ENCODE measurements at regions not wholly inside any gene's neighbourhood (a gene's known extent, or its start where the extent isn't known, plus 50 kb on each side); places are given as distances from the start of the nearest gene placed in this dataset.

- CTCF ChIA-PET (ENCODE audit: partially characterized antibody), result no interaction called here
- H3K18ac ChIP-seq (ENCODE audit: extremely low read depth, low read length), result no peak overlapping the region
- H3K23ac ChIP-seq (ENCODE audit: insufficient read length), result no peak overlapping the region
- H3K9me3 ChIP-seq (ENCODE audit: insufficient read depth in 2 of 2, low read depth in 1 of 2, low read length in 1 of 2), result no peaks in the 10 kb centered on the region
- no peak overlapping the region for H3K4me3 ChIP-seq (ENCODE audit: extremely low read depth in 1 of 4, insufficient read depth in 2 of 4, low read depth in 3 of 4, low read length in 4 of 4)
- H3K14ac ChIP-seq (ENCODE audit: insufficient read length), result no peak overlapping the region
- H3K9ac ChIP-seq (replicated peaks in 1 of 4; ENCODE audit: extremely low read depth in 1 of 4, low read depth in 3 of 4, low read length in 3 of 4), result no peak overlapping the region
- H3K23me2 ChIP-seq (ENCODE audit: low read depth, low read length), result no peaks in the 10 kb centered on the region
- no peak for FAIRE-seq
- H2BK5ac ChIP-seq (ENCODE audit: low read depth, low read length), result no peak overlapping the region
- no peaks in the 10 kb centered on the region for H3K27me3 ChIP-seq (replicated peaks in 1 of 4; ENCODE audit: control insufficient read depth in 3 of 4, extremely low read depth in 1 of 4, insufficient read depth in 3 of 4, low read length in 3 of 4)
- no peak overlapping the region for H2BK15ac ChIP-seq (ENCODE audit: low read length)
- no peak overlapping the region for H2BK120ac ChIP-seq (replicated peaks; ENCODE audit: low read depth, low read length)
- TF ChIP-seq USF2 (IDR thresholded peaks at IDR 0.05; ENCODE audit: low read length), result no peak
- TF ChIP-seq KDM4A (IDR thresholded peaks at IDR 0.05; ENCODE audit: low read depth, low read length, severe bottlenecking), result no peak
- TF ChIP-seq POLR2A (IDR thresholded peaks at IDR 0.05; ENCODE audit: control extremely low read depth in 1 of 2, low read depth in 2 of 2, low read length in 2 of 2), result no peak
- TF ChIP-seq TAF1 (IDR thresholded peaks at IDR 0.05; ENCODE audit: low read depth, low read length), result no peak
- TF ChIP-seq CTBP2 (IDR thresholded peaks at IDR 0.05; ENCODE audit: borderline replicate concordance, insufficient read depth, insufficient read length, low read length), result no peak
- TF ChIP-seq CTCF (IDR thresholded peaks at IDR 0.05; ENCODE audit: control extremely low read depth in 1 of 3, insufficient read depth in 1 of 3, low read depth in 1 of 3, low read length in 3 of 3), result no peak
- TF ChIP-seq BACH1 (IDR thresholded peaks at IDR 0.05; ENCODE audit: low read length), result no peak
- TF ChIP-seq SP4 (IDR thresholded peaks at IDR 0.05; ENCODE audit: low read length), result no peak
- TF ChIP-seq NANOG (IDR thresholded peaks at IDR 0.05; ENCODE audit: insufficient read depth, low read depth, low read length, poor library complexity, severe bottlenecking), result no peak
- TF ChIP-seq SP1 (IDR thresholded peaks at IDR 0.05; ENCODE audit: low read depth, low read length), result no peak
- H2AK5ac ChIP-seq (ENCODE audit: low read depth, low read length), result no peak overlapping the region
- no peaks in the 10 kb centered on the region for H4K20me1 ChIP-seq (replicated peaks in 1 of 2; ENCODE audit: control insufficient read depth in 1 of 2, insufficient read depth in 2 of 2, low read length in 2 of 2)
- no peak overlapping the region for H3K4ac ChIP-seq (replicated peaks; ENCODE audit: insufficient read length, low read depth, low read length)
- H2AFZ ChIP-seq (ENCODE audit: low read length), result no peak overlapping the region
- DNase-seq (ENCODE audit: low read depth in 1 of 2, low spot score in 2 of 2), result no peak
- H4K5ac ChIP-seq (ENCODE audit: insufficient read length, low read depth, low read length), result no peak overlapping the region
- no peak overlapping the region for H4K8ac ChIP-seq (ENCODE audit: extremely low read depth, insufficient read depth, low read length)
- H2BK12ac ChIP-seq (ENCODE audit: low read depth, low read length), result no peak overlapping the region
- POLR2A ChIA-PET (ENCODE audit: partially characterized antibody), result no interaction called here
- 80% methylated on average over 2 of the region's 2 CpGs; no CpG with 5 or more reads in 1 of the 2 experiments for WGBS, 2 experiments (ENCODE audit: extremely low coverage in 1 of 2, insufficient coverage in 1 of 2, insufficient read length in 1 of 2, insufficient replicate concordance in 2 of 2, low coverage in 1 of 2, low lambda C conversion rate in 2 of 2, missing lambda C conversion rate in 1 of 2)
- no peaks in the 10 kb centered on the region for H3K79me2 ChIP-seq (ENCODE audit: control insufficient read depth in 1 of 2, insufficient read depth in 2 of 2, low read length in 2 of 2)
- H3K36me3 ChIP-seq (ENCODE audit: control insufficient read depth in 2 of 4, insufficient read depth in 4 of 4, low read length in 3 of 4), result no peaks in the 10 kb centered on the region
- no peak overlapping the region for H3K56ac ChIP-seq (replicated peaks; ENCODE audit: insufficient read length, low read depth, low read length)
- H3K27ac ChIP-seq (ENCODE audit: low read depth, low read length), result no peak overlapping the region
- H2BK20ac ChIP-seq (ENCODE audit: low read length), result no peak overlapping the region
- no peak overlapping the region for H4K91ac ChIP-seq (replicated peaks; ENCODE audit: insufficient read length, low read length)
- no peak overlapping the region for H3K4me2 ChIP-seq (ENCODE audit: insufficient read depth in 1 of 2, low read depth in 2 of 2, low read length in 2 of 2)
- H3K4me1 ChIP-seq (replicated peaks in 1 of 4; ENCODE audit: control insufficient read depth in 3 of 4, insufficient read depth in 4 of 4, low read length in 3 of 4), result no peaks in the 10 kb centered on the region
- H3K79me1 ChIP-seq (ENCODE audit: low read depth, low read length), result no peaks in the 10 kb centered on the region
Observed at GRCh38 chr4:122073615-122074014, 78.5 kb upstream of the BLTP1 start.

All from H1 (cell line).